ENCODE measurements at regions not wholly inside any gene's neighbourhood (a gene's known extent, or its start where the extent isn't known, plus 50 kb on each side); places are given as distances from the start of the nearest gene placed in this dataset.

- DNase-seq (ENCODE audit: low spot score) (no peak), ATAC-seq (no peak)
- Histone ChIP-seq H3K79me2 (replicated peaks; ENCODE audit: insufficient read depth) (no peaks in the 10 kb centered on the region), H2AFZ (0 out of 2 replicates have a peak overlapping the region, but pooled peaks have one; percentile 1), H3K4me1 (ENCODE audit: insufficient read depth) (no peaks in the 10 kb centered on the region), H4K20me1 (replicated peaks; ENCODE audit: insufficient read depth) (no peaks in the 10 kb centered on the region), H3K36me3 (ENCODE audit: insufficient read depth) (no peaks in the 10 kb centered on the region), H3K4me2 (no peak overlapping the region), H3K4me3 (no peak overlapping the region), H3K27ac (ENCODE audit: low read depth) (no peak overlapping the region), H3F3A (replicated peaks; ENCODE audit: low read depth) (no peaks in the 10 kb centered on the region), H3K9me2 (ENCODE audit: insufficient read depth) (0 out of 2 replicates have a peak, but pooled peaks cover 3% of the 10 kb centered on the region), H3K27me3 (ENCODE audit: insufficient read depth) (no peaks in the 10 kb centered on the region)
- H3K27ac Mint-ChIP-seq = no peak overlapping the region
- no peaks in the 10 kb centered on the region for H3K36me3 Mint-ChIP-seq (ENCODE audit: low read depth)
- no peak overlapping the region for H3K4me3 Mint-ChIP-seq
- TF ChIP-seq CREB1 (CRISPR knock-in tag; IDR thresholded peaks at IDR 0.05; ENCODE audit: low read depth) (no peak), JUNB (IDR thresholded peaks at IDR 0.05; ENCODE audit: unreplicated experiment) (no peak)
- no peaks in the 10 kb centered on the region for H3K9me3 Mint-ChIP-seq
- no peaks in the 10 kb centered on the region for H3K27me3 Mint-ChIP-seq (ENCODE audit: insufficient read depth, low read depth, poor library complexity)
- H3K4me1 Mint-ChIP-seq = peaks cover 16% of the 10 kb centered on the region
These were observed 716.0 kb upstream of the PCDH20 start for GRCh38 chr13:62131604-62132003.

GRCh38 chr13:62130062-62130970 lies 714.7 kb upstream of the PCDH20 start:
- Histone ChIP-seq H3K27me3 (ENCODE audit: insufficient read depth) (no peaks in the 10 kb centered on the region), H3F3A (replicated peaks; ENCODE audit: low read depth) (no peaks in the 10 kb centered on the region), H3K4me3 (no peak overlapping the region), H3K79me2 (replicated peaks; ENCODE audit: insufficient read depth) (no peaks in the 10 kb centered on the region), H3K9me2 (ENCODE audit: insufficient read depth) (0 out of 2 replicates have a peak, but pooled peaks cover 3% of the 10 kb centered on the region), H3K27ac (ENCODE audit: low read depth) (peak overlapping the region; percentile 18; the same call in 1 of the 2 replicates), H4K20me1 (replicated peaks; ENCODE audit: insufficient read depth) (no peaks in the 10 kb centered on the region), H3K4me1 (ENCODE audit: insufficient read depth) (no peaks in the 10 kb centered on the region), H2AFZ (peak overlapping the region; percentile 53; the same call in 1 of the 2 replicates), H3K4me2 (no peak overlapping the region), H3K36me3 (ENCODE audit: insufficient read depth) (no peaks in the 10 kb centered on the region)
- Mint-ChIP-seq H3K27ac (no peak overlapping the region), H3K27me3 (ENCODE audit: insufficient read depth, low read depth, poor library complexity) (no peaks in the 10 kb centered on the region), H3K4me1 (peaks cover 16% of the 10 kb centered on the region), H3K9me3 (no peaks in the 10 kb centered on the region), H3K36me3 (ENCODE audit: low read depth) (no peaks in the 10 kb centered on the region), H3K4me3 (no peak overlapping the region)
- ATAC-seq (no peak), DNase-seq (ENCODE audit: low spot score) (no peak)
- TF ChIP-seq ZNF331 (CRISPR knock-in tag; IDR thresholded peaks at IDR 0.05; ENCODE audit: low read depth) (no peak), REST (IDR thresholded peaks at IDR 0.05; ENCODE audit: unreplicated experiment) (no peak), STAT1 (IDR thresholded peaks at IDR 0.05; ENCODE audit: unreplicated experiment) (no peak), POLR2AphosphoS5 (IDR thresholded peaks at IDR 0.05; ENCODE audit: low read depth) (no peak), EZH2 (IDR thresholded peaks at IDR 0.05; ENCODE audit: low read depth, unreplicated experiment) (no peak), JUNB (IDR thresholded peaks at IDR 0.05; ENCODE audit: unreplicated experiment) (no peak), NANOG (IDR thresholded peaks at IDR 0.05; ENCODE audit: borderline replicate concordance) (no peak)

All from GM23338 (cell line).